ENCODE measurements at regions not wholly inside any gene's neighbourhood (a gene's known extent, or its start where the extent isn't known, plus 50 kb on each side); places are given as distances from the start of the nearest gene placed in this dataset.
A peak's percentile ranks its signal among the peaks of the same experiment; 100 is the strongest.

DNA sequence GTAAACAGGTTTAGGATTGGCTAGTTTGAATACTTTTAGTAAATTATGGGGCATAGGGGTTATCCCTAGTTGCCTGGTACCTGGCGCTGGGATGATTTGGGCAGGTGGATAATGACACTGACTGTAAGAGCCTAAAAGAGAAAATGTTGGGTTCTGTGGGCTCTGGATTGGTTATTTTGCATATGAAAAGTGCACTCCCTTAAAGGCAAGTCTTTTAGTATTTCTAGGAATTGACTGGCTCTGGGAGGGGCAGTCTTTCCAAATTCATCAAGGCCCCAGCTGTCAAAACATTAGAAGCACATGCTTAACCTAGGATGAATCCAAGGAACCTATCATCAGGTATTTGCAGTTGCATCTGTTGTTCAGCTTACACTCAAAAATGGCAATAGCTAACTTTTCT is 454.6 kb upstream of the SORCS1 start:
- no peak for DNase-seq

DNA sequence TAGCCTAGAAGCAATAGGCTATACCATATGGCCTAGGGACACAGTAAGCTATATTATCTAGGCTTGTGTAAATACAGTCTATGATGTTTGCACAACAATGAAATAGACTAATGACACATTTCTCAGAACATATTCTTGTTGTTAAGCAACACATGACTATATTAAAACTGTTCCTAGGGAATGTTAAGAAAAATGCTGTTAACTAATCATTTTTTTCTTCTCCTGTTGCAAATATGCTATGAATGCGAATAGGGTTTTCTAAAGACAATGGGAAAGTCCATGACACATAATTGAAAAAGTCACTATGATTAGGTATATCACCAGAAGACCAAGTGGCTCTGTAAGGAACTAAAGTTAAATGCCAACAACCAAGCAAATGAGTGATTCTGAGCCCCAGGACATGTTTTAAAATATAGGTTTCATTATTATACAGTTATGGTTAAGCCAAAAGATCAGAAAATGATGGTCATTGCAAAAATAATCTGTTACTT is 454.0 kb upstream of the SORCS1 start:
- DNase-seq: no peak

DNA sequence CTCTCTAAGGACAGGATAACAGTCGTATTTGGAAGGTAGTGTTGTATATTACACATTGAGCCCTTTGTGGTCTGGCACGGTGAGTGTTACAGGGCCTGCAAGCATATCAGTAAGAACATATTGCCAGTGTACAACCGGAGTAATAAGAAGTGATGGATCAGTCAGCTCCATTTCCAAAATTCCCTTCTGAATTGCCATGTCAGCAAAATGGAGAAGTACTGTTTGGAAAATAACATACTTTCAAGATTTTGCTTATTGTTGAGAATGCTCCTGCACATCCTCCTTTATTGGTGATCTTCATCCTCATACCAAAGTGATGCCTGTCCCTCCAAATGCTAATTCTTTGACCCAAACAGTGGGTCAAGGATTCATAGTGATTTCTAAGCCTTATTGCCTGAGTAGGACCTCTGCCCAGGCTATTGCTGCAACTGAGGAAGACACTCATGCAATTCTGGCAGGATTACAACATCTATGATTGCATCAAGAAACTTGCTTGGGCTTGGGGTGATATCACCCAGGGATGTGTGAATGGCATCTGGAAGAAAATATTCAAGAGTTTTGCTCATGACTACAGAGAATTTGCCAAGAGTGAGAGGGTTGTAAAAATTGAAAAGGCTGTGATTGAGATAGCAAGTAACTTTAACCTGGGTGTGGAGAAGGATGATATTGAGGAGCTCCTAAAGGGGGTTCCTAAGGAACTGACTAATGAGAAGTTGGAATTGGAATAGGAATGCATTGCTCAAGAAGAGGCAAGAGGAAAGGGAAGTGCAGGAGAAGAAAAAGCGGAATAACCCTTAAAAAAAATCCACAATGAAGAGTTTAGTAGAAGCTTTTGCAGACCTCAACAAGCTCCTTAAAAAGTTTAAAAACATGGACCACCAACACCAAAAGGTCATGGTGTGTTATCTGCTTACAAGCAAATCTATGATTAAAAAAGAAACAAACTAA is 452.2 kb upstream of the SORCS1 start:
- no peak for DNase-seq

DNA sequence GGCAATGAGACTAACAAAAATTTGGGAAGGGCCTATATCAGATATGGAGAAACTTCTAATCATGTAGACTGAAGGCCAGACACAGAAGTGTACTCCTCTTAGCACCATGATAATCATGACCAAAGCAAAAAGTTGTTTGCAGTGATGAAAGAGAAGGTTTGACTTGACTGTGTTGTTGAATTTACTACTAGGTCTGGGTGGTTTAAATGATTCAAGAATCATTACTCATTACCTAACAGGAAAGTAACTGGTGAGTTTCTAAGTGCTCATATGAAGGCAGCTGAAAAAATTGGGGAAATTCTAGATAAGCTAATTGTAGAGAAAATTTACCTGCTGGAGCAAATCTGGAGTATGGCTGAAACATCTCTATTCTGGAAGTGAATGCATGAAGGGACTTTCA is 451.5 kb upstream of the SORCS1 start:
- no peak for DNase-seq

DNA sequence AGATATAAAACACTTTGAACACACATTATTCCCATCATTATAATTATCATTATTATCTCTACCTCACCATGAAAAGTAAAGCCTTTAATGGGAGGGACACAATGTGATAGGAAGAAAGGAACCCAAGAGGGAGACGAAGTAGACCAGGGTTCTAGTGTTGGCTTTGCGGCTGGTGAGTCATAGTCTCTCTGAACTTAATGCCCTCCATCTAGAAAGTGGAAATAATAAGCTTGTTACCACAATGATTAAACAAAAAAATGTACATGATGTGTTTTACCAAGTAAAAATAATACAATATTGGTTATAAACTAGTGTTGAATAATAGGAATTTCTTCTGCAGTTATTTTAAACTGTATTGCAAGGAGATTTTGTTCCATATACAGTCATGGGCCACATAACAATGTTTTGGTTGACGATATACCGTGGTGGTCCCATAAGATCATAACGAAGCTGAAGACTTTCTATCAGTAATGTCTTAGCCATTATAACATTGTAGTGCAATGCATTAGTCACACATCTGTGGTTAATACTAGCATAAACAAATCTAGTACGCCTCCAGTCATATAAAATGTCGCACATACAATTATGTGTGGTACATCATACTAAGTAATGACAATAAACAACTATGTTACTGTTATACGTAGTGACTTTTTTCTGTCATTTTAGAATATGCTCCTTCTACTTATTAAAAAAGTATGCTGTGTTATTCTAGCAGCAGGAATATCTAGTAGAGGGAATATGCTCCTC is 450.6 kb upstream of the SORCS1 start:
- no peak for DNase-seq

DNA sequence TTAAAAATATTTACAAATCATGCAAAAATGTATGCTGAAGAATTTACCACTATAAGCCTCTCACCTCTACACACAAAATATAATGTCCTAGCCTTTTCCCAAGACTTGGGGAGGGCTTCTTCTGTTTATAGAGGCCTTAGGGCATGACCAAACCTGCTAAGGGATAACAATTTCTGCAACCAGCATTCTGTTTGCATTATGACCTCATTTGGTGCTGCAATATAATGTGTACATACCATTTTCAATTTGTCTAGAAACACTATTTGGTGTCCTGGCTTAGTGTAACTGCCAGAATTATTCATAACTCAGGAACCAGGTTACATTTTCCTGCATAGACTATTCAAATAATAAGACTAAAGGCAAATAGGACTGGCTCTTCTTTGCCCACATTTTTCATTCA is 446.6 kb upstream of the SORCS1 start:
- peak in 1 of 2 experiments; percentile 17 for DNase-seq

DNA sequence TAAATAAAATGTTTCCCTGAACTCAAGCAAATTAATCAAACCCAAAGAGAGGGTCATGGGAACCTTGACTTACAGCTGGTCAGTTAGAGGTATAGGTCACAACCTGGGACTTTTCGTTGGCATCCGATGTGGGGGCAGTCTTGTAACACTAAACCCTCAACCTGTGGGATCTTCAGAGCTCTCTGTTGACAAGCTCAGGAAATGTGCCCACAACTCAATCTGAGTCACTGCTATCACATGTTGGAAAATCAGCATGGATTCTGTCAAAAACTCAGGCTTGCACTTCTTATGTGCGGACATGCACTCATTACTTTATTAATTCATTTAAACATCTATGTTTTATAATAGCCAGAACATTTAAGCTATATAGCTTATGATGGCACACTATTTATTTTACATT is 424.6 kb upstream of the SORCS1 start:
- DNase-seq: no peak

DNA sequence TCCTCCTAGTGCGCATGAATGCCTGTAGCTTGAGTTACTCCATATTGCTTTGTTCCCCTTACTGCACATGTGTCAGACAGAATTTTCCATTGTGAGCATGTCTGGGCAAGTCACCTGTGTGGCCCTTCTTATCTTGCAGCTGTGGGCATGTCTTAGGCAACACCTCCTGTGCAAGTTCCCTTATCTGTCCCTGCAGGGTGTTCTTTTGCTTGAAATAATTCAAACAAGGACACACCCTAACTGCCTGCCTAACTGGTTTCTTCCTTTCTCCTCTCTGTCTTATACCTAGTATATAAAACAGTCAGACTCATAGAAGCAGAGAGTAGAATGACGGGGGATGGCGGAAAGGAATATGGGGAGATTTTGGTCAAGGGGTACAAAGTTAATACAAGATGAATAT is 421.1 kb upstream of the SORCS1 start:
- DNase-seq: no peak

DNA sequence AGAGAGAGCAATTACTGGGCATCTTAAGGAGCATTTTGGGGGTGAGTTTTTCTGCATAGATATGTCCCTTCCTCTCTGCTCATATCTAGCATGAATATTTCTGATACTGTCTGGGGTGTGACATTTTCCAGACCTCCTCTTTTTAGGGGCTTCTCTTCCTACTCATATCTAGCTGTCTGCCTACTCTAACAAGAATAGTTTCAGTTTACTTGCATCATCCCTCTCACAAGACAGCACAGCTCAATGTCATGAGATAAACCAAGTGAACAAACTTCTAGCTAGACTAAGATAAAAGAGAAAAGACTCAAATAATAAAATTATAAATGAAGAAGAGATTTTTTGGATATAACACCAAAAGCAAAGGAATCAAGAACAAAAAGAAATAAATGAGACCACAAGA is 419.5 kb upstream of the SORCS1 start:
- no peak for DNase-seq

DNA sequence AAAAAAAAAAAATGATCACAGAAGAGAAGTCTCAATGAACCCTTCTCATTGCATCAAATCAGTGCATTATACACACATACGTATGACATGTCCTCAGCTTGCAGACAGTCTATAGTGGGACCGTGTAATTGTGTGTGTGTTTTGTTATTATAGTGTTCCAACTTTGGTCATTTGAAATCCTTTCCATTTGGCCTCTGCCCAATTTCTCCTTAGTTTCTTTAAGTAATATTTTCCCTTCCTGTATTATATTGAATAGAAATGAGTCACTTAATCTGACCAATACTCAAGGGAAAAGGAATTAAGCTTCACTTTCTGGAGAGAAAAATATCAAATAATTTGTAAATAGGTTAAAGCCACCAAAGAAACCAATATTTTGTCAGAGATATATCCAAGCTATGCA is 415.5 kb upstream of the SORCS1 start:
- DNase-seq: no peak

DNA sequence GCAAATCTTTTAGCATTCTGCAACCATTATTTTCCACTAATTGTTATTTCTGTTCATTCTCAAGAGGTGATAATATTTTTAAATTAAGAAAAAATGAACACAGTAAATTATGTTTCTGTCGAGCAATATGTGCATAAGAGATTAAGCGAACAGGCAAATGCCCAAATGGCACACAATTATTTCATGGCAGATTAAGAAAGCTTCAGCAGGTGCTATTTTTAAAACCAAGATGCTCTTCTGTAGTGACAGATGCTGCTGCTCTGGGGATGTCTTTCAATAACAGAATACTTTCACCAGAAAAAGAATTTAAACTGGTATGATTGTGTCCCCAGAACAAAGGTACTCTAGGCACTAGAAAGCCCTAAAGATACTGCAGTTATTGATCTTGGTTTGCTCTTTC is 412.7 kb upstream of the SORCS1 start:
- no peak for DNase-seq

DNA sequence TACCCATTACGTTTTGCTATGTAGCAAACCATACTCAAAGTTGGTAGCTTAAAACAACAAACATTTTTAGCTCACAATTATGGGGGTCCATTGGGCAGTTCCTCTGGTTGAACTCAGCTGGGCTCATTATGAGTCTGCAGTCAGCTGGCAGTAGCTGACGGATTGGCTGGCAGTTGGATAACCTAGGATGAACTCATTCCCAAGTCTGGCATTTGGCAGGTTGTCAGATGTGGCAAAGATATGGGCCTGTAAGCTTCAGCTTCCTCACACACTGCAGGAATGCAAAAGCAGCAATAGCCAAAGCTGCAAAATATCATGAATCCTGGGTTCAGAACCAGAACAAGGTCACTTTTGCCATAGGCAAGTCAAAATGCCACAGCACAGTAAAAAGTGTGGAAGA is 412.2 kb upstream of the SORCS1 start:
- no peak for DNase-seq

DNA sequence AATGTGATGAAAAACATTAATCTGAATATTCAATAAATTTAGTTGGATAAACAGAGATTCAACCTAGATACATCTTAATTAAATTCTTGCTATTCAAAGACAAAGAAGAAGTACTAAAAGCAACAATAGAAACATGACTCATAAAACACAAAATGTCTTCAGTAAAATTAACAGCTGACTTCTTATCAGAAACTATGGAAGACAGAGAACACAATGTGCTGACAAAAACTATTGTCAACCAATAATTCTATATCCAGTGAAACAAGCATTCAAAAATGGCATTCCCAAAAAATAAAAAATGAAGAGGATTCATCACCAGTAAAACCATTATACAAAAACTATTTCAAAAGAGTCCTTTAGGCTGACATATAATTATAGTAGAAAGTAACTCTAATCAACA is 400.5 kb upstream of the SORCS1 start:
- DNase-seq: no peak

DNA sequence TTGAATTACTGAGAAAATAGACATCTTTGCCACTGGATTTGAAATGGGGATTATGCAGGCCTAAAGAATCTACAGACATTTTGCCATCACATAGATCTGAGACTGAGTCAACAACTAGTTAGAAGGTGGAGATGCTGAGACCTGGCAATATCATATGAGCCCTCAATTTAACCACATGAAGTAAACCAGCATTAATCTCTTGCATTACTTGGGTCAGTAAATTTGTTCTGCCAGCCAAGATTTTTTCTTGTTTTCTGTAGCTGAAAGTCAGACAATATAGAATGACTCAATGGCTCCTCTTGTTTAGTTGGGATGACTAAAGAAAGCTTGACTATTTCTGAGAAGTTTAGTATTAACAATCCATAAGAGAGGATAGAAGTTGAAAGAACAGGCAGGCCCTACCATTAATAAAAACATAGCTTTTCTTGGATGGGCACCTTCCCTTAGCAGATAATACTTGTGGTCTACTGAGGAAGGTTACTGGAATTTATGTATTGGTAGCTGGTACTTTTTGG is 396.7 kb upstream of the SORCS1 start:
- no peak for DNase-seq

DNA sequence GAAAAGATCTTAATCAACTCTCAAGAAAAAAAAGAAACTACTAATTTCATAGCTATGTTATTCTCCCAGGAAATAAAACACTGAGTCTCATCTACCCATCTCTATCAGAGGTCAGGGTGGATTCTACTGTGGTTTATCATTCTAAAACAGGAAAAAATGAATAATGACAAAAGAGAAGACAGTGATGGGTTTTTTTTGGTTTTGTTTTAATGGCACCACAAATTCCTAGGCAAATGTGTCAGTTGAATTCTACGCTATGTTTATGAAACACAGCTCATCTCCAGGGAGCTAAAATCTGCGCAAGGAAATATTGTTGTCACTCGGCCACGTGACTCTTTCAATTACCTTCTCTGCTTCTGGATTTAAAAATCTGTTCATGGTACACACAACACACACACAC is 393.4 kb upstream of the SORCS1 start:
- no peak for DNase-seq

DNA sequence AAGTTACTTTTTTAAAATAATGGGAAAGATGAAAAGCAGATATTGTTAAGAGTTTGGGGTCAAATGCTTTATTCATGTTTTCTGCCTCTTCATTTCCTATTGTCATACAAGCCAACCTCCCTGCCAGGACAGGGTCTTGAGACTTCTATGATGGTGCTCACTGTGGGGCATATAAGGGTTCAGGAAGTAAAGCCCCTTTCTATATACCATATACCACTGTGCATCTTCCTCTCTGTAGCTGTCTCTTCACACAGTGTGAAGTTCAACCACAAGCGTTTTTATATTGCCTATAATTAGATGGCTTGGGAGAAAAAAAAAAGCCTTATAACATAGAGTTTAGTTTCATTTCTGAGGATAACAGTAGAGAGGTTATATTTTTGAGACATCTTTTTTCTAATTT is 389.8 kb upstream of the SORCS1 start:
- no peak for DNase-seq

DNA sequence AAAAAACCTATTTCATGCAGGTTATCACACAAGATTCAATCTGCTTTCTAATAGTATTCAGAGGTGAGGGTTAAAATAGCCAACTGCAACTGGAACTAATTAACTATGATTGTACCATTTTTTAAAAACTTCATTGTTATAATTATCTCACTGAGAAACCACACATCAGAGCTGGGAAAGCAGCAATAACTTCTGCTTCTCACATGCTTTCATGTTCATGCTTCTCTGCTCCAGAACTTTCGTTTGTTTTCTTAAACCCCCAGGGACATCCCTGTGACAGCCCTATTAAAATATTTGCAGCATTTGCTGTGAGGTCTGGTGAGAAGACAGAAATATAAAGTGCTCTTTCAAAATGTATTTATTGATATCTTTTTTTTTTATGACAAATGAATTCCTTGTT is 389.0 kb upstream of the SORCS1 start:
- no peak for DNase-seq

DNA sequence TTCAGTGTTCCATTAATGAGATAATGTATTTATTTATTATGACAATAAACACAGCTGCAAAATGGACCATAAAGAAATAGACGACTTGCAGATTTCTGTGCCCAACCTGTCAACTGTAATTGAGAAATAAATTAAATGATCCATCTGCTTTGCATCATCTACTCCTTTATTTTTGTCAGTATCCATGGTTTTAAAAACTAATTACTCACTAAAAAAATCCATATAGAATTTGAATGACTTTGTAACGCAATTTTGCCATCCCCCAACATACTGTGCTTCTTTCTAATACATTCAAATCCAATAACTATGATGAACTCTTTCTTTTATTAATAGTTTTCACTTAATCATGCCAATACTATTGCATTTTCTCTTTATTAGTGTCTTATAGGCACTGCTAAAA is 388.5 kb upstream of the SORCS1 start:
- DNase-seq: no peak

DNA sequence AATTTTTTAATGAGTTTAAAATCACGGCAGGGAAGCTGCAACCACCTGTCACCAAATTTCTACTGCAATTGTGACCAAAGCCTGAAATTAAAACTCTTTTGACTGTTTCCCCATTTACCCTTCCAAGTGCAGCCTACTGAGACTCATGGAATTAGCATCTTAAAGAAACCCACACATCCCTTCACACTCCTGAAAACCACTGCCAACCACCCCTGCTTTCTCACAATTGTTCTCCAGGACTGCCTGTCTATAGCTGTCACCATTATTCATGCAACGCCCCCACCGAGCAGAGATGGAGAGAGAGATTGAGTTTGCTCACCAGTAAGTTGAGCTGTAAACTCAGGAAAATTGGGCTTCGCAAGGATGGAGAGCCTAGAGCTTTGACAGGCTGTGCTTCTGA is 383.8 kb upstream of the SORCS1 start:
- DNase-seq: no peak

DNA sequence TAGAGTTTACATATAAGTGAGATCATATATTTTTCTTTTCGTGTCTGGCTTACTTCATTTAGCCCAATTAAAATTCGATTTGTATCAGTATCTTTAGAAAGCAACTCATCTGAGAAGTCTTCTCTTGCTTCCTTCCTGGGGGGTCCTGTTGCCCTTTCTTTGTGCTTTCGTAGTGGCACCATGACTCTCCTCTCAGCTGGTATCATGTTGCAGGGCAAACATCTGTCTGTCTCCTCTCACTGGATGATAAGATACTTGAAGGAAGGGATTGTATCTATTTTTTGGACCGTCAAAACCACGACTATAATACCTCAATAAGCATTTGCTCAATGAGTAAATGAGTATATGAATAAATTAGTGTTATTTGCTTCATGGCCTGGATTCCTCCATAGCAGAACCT is 382.5 kb upstream of the SORCS1 start:
- no peak for DNase-seq

DNA sequence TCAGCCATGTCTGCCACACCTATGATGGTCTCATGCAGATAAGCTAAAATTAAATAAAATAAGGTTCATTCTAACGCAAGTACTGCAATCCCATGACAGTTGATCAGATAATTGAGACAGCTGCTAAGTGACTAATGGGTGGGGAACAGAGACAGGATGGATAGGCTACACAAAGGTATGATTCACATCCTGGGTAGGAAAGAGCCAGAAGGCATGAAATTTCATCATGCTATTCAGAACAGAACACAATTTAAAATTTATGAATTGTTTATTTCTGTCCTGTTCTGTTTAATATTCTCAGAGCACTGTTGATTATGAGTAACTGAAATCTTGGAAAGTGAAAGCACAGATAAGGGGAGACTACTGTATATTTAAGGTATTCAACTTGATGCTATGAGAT is 381.8 kb upstream of the SORCS1 start:
- DNase-seq: no peak

DNA sequence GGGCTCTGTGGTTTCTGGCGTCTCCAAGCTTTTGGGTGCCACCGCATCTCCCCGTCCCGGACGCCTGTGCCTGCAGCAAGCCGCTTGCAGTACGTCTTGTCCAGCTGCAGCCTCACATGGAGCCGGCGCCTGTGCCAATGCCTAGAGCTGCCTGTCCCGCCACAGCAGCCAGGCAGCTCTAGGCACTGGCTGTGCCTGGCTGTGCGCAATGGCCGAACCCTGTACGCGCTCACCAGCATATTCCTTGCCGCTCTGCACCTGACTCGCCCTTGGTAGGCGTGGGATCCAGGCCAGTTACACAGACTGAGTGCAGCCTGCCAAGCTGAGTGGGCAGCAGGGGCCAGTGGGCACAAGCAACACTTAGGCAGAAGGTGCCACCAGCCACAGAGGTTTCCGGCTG is 381.2 kb upstream of the SORCS1 start:
- no peak for DNase-seq

DNA sequence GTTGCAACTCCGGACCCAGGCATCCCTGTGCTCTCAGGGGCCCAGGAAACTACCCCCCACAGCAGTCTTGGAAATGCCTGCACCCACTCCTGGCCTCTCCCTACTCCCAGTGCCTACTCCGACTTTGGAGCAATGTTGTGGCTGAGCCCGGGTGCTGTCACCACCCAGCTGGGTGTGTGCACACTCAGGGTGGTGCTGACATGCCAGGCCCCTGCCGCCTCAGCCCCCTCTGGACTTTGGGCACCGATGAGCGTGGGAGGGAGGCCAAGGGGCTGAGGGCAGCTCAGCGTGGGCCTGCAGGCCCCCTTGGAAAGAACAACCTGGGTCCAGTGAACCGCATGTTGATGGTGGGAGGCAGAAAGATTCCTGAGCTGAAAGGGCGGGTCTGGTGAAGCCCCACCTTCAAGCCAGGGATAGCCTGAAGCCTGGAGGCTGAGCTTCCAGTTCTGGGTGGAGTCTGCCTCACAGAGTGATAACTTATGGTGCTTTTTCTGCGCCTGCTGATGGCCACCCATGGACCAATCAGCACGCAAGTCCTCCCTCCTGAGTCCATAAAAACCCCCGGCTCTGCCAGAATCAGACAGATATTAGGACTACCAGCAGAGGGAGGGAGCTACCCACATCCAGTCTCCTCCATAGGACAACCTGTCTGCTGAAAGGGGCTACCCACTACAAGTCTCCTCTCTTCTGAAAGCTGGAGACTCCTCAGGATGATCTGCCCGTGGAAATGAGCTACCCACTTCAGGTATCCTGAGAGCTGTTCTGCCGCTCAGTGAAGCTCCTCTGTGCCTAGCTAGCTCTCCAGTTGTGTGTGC is 380.4 kb upstream of the SORCS1 start:
- DNase-seq: peak; percentile 26 to 58
